ENCODE measurements at regions not wholly inside any gene's neighbourhood (a gene's known extent, or its start where the extent isn't known, plus 50 kb on each side); places are given as distances from the start of the nearest gene placed in this dataset.
A peak's percentile ranks its signal among the peaks of the same experiment; 100 is the strongest.
"Not testable (repeated sequence)": the region's sequence is repeated elsewhere in the genome, so short reads cannot be mapped to it uniquely, and the experiment has no call there.

GRCh38 chr3:94377123-94377696, 314.3 kb downstream of the NSUN3 start:
- H3K23me2 ChIP-seq (ENCODE audit: low read depth, low read length); FAIRE-seq; H3K27me3 ChIP-seq (replicated peaks in 1 of 4; ENCODE audit: control insufficient read depth in 3 of 4, extremely low read depth in 1 of 4, insufficient read depth in 3 of 4, low read length in 3 of 4); POLR2A ChIA-PET (ENCODE audit: partially characterized antibody); H3K36me3 ChIP-seq (ENCODE audit: control insufficient read depth in 2 of 4, insufficient read depth in 4 of 4, low read length in 3 of 4); H3K79me2 ChIP-seq (ENCODE audit: control insufficient read depth in 1 of 2, insufficient read depth in 2 of 2, low read length in 2 of 2); H4K5ac ChIP-seq (ENCODE audit: insufficient read length, low read depth, low read length); H2BK15ac ChIP-seq (ENCODE audit: low read length); H3K4me2 ChIP-seq (ENCODE audit: insufficient read depth in 1 of 2, low read depth in 2 of 2, low read length in 2 of 2); H4K91ac ChIP-seq (replicated peaks; ENCODE audit: insufficient read length, low read length); H4K20me1 ChIP-seq (replicated peaks in 1 of 2; ENCODE audit: control insufficient read depth in 1 of 2, insufficient read depth in 2 of 2, low read length in 2 of 2); H3K4ac ChIP-seq (replicated peaks; ENCODE audit: insufficient read length, low read depth, low read length); H3K9me3 ChIP-seq (ENCODE audit: insufficient read depth in 2 of 2, low read depth in 1 of 2, low read length in 1 of 2); H2BK12ac ChIP-seq (ENCODE audit: low read depth, low read length); H2BK120ac ChIP-seq (replicated peaks; ENCODE audit: low read depth, low read length); H3K18ac ChIP-seq (ENCODE audit: extremely low read depth, low read length); H3K4me1 ChIP-seq (replicated peaks in 1 of 4; ENCODE audit: control insufficient read depth in 3 of 4, insufficient read depth in 4 of 4, low read length in 3 of 4); H2AK5ac ChIP-seq (ENCODE audit: low read depth, low read length); H3K4me3 ChIP-seq (ENCODE audit: extremely low read depth in 1 of 4, insufficient read depth in 2 of 4, low read depth in 3 of 4, low read length in 4 of 4); H3K56ac ChIP-seq (replicated peaks; ENCODE audit: insufficient read length, low read depth, low read length); H3K27ac ChIP-seq (ENCODE audit: low read depth, low read length); H3K23ac ChIP-seq (ENCODE audit: insufficient read length); CTCF ChIA-PET (ENCODE audit: partially characterized antibody); H3K9ac ChIP-seq (replicated peaks in 1 of 4; ENCODE audit: extremely low read depth in 1 of 4, low read depth in 3 of 4, low read length in 3 of 4); DNase-seq (ENCODE audit: low read depth in 1 of 2, low spot score in 2 of 2); H4K8ac ChIP-seq (ENCODE audit: extremely low read depth, insufficient read depth, low read length); H2AFZ ChIP-seq (ENCODE audit: low read length); H2BK5ac ChIP-seq (ENCODE audit: low read depth, low read length); H2BK20ac ChIP-seq (ENCODE audit: low read length); H3K14ac ChIP-seq (ENCODE audit: insufficient read length); H3K79me1 ChIP-seq (ENCODE audit: low read depth, low read length): not testable (repeated sequence)
- 87% methylated on average over 3 of the region's 3 CpGs; no CpG with 5 or more reads in 1 of the 2 experiments for WGBS, 2 experiments (ENCODE audit: extremely low coverage in 1 of 2, insufficient coverage in 1 of 2, insufficient read length in 1 of 2, insufficient replicate concordance in 2 of 2, low coverage in 1 of 2, low lambda C conversion rate in 2 of 2, missing lambda C conversion rate in 1 of 2)

GRCh38 chr3:94377863-94378262, 315.0 kb downstream of the NSUN3 start:
- H3K4me1 ChIP-seq (replicated peaks in 1 of 4; ENCODE audit: control insufficient read depth in 3 of 4, insufficient read depth in 4 of 4, low read length in 3 of 4); H4K5ac ChIP-seq (ENCODE audit: insufficient read length, low read depth, low read length); H2BK5ac ChIP-seq (ENCODE audit: low read depth, low read length); H3K18ac ChIP-seq (ENCODE audit: extremely low read depth, low read length); H3K56ac ChIP-seq (replicated peaks; ENCODE audit: insufficient read length, low read depth, low read length); H3K14ac ChIP-seq (ENCODE audit: insufficient read length); H2BK20ac ChIP-seq (ENCODE audit: low read length); H2BK120ac ChIP-seq (replicated peaks; ENCODE audit: low read depth, low read length); H3K23ac ChIP-seq (ENCODE audit: insufficient read length); H4K8ac ChIP-seq (ENCODE audit: extremely low read depth, insufficient read depth, low read length); H4K91ac ChIP-seq (replicated peaks; ENCODE audit: insufficient read length, low read length); H3K23me2 ChIP-seq (ENCODE audit: low read depth, low read length); H2BK15ac ChIP-seq (ENCODE audit: low read length); CTCF ChIA-PET (ENCODE audit: partially characterized antibody); H2BK12ac ChIP-seq (ENCODE audit: low read depth, low read length); H3K4me3 ChIP-seq (ENCODE audit: extremely low read depth in 1 of 4, insufficient read depth in 2 of 4, low read depth in 3 of 4, low read length in 4 of 4); H3K36me3 ChIP-seq (ENCODE audit: control insufficient read depth in 2 of 4, insufficient read depth in 4 of 4, low read length in 3 of 4); H3K27ac ChIP-seq (ENCODE audit: low read depth, low read length); H3K27me3 ChIP-seq (replicated peaks in 1 of 4; ENCODE audit: control insufficient read depth in 3 of 4, extremely low read depth in 1 of 4, insufficient read depth in 3 of 4, low read length in 3 of 4); H3K9me3 ChIP-seq (ENCODE audit: insufficient read depth in 2 of 2, low read depth in 1 of 2, low read length in 1 of 2); DNase-seq (ENCODE audit: low read depth in 1 of 2, low spot score in 2 of 2); POLR2A ChIA-PET (ENCODE audit: partially characterized antibody); H4K20me1 ChIP-seq (replicated peaks in 1 of 2; ENCODE audit: control insufficient read depth in 1 of 2, insufficient read depth in 2 of 2, low read length in 2 of 2); H3K79me1 ChIP-seq (ENCODE audit: low read depth, low read length); H3K4ac ChIP-seq (replicated peaks; ENCODE audit: insufficient read length, low read depth, low read length); H3K79me2 ChIP-seq (ENCODE audit: control insufficient read depth in 1 of 2, insufficient read depth in 2 of 2, low read length in 2 of 2); H2AFZ ChIP-seq (ENCODE audit: low read length); H2AK5ac ChIP-seq (ENCODE audit: low read depth, low read length); H3K4me2 ChIP-seq (ENCODE audit: insufficient read depth in 1 of 2, low read depth in 2 of 2, low read length in 2 of 2); H3K9ac ChIP-seq (replicated peaks in 1 of 4; ENCODE audit: extremely low read depth in 1 of 4, low read depth in 3 of 4, low read length in 3 of 4): not testable (repeated sequence)
- 88% methylated on average over 2 of the region's 3 CpGs; no CpG with 5 or more reads in 1 of the 2 experiments for WGBS, 2 experiments (ENCODE audit: extremely low coverage in 1 of 2, insufficient coverage in 1 of 2, insufficient read length in 1 of 2, insufficient replicate concordance in 2 of 2, low coverage in 1 of 2, low lambda C conversion rate in 2 of 2, missing lambda C conversion rate in 1 of 2)
- FAIRE-seq = peak; percentile 71

Data from H1 (cell line).